Common myeloid progenitor, CD34-positive (primary cell): ENCODE measurements at regions not wholly inside any gene's neighbourhood (a gene's known extent, or its start where the extent isn't known, plus 50 kb on each side); places are given as distances from the start of the nearest gene placed in this dataset.

Source experiments
- CTCF ChIA-PET: fragments of 350-600 bp; sonication (Branson Sonifier 250); formaldehyde crosslinking; loops from one replicate; lab custom pipeline; 2021; ENCODE audit warnings: antibody characterized with exemption; lab: Charles Lee
- POLR2A ChIA-PET: fragments of 350-600 bp; sonication (Branson Sonifier 250); formaldehyde crosslinking; loops from one replicate; lab custom pipeline; 2021; ENCODE audit warnings: antibody characterized with exemption; lab: Charles Lee
- DNase-seq, 3 donors: peaks; one replicate each; pipeline versions ENCODE4 v3.0.0 to v3.0.0-alpha.2; 2013
- H3K27ac ChIP-seq, 2 experiments: 1 replicate in 1 of 2; 2 replicates in 1 of 2; pipeline ENCODE4 v1.7.0; 2013; ENCODE audit warnings: inconsistent platforms in 2 of 2, low read length in 2 of 2, mild to moderate bottlenecking in 2 of 2, low read depth in 1 of 2, moderate library complexity in 1 of 2; ENCODE audit not compliant: severe bottlenecking in 2 of 2, insufficient read depth in 1 of 2, poor library complexity in 1 of 2
- H3K27me3 ChIP-seq, 5 experiments: replicated peaks in 2 of 5; 1 replicate in 3 of 5; 2 replicates in 2 of 5; pipeline versions ENCODE4 v1.6.1 to v1.7.0; 2013; ENCODE audit warnings: low read length in 4 of 5, mild to moderate bottlenecking in 2 of 5, moderate library complexity in 2 of 5, inconsistent platforms in 1 of 5; ENCODE audit not compliant: insufficient read depth in 5 of 5, control insufficient read depth in 4 of 5
- H3K36me3 ChIP-seq, 4 experiments: 1 replicate in 2 of 4; 2 replicates in 2 of 4; pipeline versions ENCODE4 v1.6.1 to v1.7.0; 2013; ENCODE audit warnings: low read length in 3 of 4, control low read depth in 1 of 4, mild to moderate bottlenecking in 1 of 4; ENCODE audit not compliant: control insufficient read depth in 4 of 4, insufficient read depth in 4 of 4
- H3K4me1 ChIP-seq, 4 experiments: 1 replicate in 3 of 4; 2 replicates in 1 of 4; pipeline versions ENCODE4 v1.6.1 to v1.7.1; 2013; ENCODE audit warnings: low read length in 3 of 4, mild to moderate bottlenecking in 3 of 4, control low read depth in 1 of 4, inconsistent platforms in 1 of 4, moderate library complexity in 1 of 4; ENCODE audit not compliant: control insufficient read depth in 4 of 4, insufficient read depth in 4 of 4; ENCODE audit errors: control extremely low read depth in 1 of 4
- H3K4me3 ChIP-seq, 7 experiments: 1 replicate in 4 of 7; 2 replicates in 3 of 7; pipeline versions ENCODE4 v1.5.1 to v1.7.0; 2013; ENCODE audit warnings: mild to moderate bottlenecking in 7 of 7, low read length in 6 of 7, moderate library complexity in 6 of 7, inconsistent platforms in 2 of 7, low read depth in 2 of 7, control low read depth in 1 of 7; ENCODE audit not compliant: insufficient read depth in 4 of 7, control insufficient read depth in 1 of 7; ENCODE audit errors: extremely low read depth in 1 of 7
- H3K9me3 ChIP-seq, 5 experiments: 1 replicate in 4 of 5; 2 replicates in 1 of 5; pipeline versions ENCODE4 v1.6.1 to v1.7.1; 2013; ENCODE audit warnings: low read length in 4 of 5, mild to moderate bottlenecking in 2 of 5, inconsistent platforms in 1 of 5, low read depth in 1 of 5, moderate library complexity in 1 of 5; ENCODE audit not compliant: control insufficient read depth in 4 of 5, insufficient read depth in 2 of 5; ENCODE audit errors: control extremely low read depth in 1 of 5
- WGBS: methylation state at CpG from one replicate; pipeline ENCODE4 v1.1.5; 2013; ENCODE audit not compliant: insufficient coverage; 5-methylcytosine and 5-hydroxymethylcytosine counted together

DNA sequence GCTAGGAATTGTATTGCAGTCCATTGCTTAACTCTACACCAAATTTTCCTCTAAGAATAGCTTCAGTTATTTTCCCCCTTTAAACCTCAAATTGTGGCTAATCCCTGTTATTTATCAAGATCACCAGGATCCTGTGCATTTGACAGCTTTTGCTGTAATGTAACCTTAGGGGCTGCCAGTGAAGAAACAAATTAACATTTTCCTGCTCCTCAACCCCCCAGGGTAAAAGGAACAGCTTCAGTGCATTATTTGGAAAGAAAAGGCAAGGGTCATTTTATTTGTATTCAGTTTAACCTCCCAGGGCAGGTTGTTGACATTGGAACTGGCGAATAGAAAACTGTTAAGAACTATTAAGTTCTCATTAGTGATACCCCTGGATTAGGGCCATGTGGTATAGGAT, 57.0 kb downstream of the PCDH20 start:
- H3K9me3 ChIP-seq, result peaks cover 0 to 2% (median 0%) of the 10 kb centered on the region in 5 experiments
- no peaks in the 10 kb centered on the region for H3K27me3 ChIP-seq
- CTCF ChIA-PET, result no interaction called here
- POLR2A ChIA-PET, result no interaction called here
- no peaks in the 10 kb centered on the region for H3K36me3 ChIP-seq
- H3K4me3 ChIP-seq, result no peak overlapping the region
- DNase-seq, result no peak
- WGBS, result no CpG with 5 or more reads among the region's 1 CpG
- no peak overlapping the region for H3K27ac ChIP-seq
- no peaks in the 10 kb centered on the region for H3K4me1 ChIP-seq

DNA sequence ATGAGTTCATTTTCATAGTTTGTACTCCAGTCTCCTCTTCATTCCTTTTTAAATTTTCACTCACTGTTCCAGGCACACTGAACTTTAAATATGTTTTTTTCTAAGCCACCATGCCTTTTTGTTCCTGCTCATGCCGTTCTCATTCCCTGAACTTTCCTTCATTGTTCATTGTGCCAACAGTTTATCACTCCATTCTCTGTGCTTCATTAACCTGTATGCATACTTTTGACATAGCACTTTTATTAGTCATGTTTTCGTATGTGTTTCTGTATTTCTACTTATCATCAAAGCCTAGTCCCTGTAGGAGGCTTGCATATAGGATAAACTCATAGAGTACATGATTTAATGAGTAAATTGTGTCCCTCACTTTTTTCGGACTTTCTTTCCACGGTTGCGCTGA, 65.3 kb downstream of the PCDH20 start:
- POLR2A ChIA-PET, result no interaction called here

DNA sequence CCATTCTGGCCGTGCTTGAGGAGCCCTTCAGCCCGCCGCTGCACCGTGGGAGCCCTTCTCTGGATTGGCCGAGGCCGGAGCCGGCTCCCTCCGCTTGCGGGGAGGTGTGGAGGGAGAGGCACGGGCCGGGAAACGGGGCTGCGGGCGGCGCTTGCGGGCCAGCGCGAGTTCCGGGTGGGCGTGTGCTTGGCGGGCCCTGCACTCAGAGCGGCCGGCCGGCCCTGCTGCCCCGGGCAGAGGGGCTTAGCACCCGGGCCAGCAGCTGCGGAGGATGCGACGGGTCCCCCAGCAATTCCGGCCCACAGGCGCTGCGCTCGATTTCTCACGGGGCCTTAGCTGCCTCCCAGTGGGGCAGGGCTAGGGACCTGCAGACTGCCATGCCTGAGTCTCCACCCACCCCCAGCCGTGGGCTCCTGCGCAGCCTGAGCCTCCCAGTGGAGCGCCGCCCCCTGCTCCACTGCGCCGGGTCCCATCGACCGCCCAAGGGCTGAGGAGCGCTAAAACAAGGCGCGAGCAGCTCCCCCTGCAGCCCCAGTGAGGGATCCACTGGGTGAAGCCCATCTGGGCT, 76.5 kb downstream of the PCDH20 start:
- DNase-seq, result peak in 2 of 3 donors; percentile 6 to 9
- POLR2A ChIA-PET, result no interaction called here
- no peaks in the 10 kb centered on the region for H3K27me3 ChIP-seq
- H3K36me3 ChIP-seq, result no peaks in the 10 kb centered on the region
- H3K4me3 ChIP-seq, result peak overlapping the region in 1 of 7 experiments; percentile 35
- CTCF ChIA-PET, result no interaction called here
- WGBS, result 92% methylated on average over 38 of the region's 45 CpGs
- no peak overlapping the region for H3K27ac ChIP-seq
- no peaks in the 10 kb centered on the region for H3K9me3 ChIP-seq
- no peaks in the 10 kb centered on the region for H3K4me1 ChIP-seq

More for the DNA sequence above, 65.3 kb downstream of the PCDH20 start:
- Histone ChIP-seq H3K36me3 (no peaks in the 10 kb centered on the region), H3K9me3 (peaks cover 0 to 2% (median 0%) of the 10 kb centered on the region in 5 experiments), H3K4me1 (no peaks in the 10 kb centered on the region), H3K27ac (no peak overlapping the region), H3K27me3 (no peaks in the 10 kb centered on the region), H3K4me3 (no peak overlapping the region)
- no peak for DNase-seq
- CTCF ChIA-PET, result no interaction called here
- 100% methylated on average over 1 of the region's 5 CpGs for WGBS

DNA sequence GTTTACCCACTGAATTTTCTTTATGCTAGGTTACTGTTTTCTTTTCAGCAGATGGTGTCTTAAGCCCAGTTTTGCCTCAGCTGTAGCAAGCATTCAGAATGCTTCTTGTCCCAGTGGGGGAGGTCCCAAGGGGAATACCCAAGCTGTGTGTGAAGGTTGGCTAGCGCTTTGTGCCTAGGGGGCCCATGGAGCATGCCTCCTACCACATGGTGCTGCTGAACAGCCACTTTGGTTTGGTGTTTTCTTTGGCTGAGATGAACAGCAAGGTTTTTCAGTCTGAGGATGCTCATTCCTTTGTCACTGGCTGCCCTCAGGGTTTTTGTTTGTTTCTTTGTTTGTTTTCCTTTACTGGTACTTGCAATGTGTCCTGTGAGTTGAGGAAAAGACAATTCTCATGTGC, 99.0 kb downstream of the PCDH20 start:
- POLR2A ChIA-PET, result no interaction called here
- WGBS, result 63% methylated on average over 1 of the region's 1 CpG
- CTCF ChIA-PET, result no interaction called here
- DNase-seq, result no peak
- H3K9me3 ChIP-seq, result no peaks in the 10 kb centered on the region
- H3K27ac ChIP-seq, result no peak overlapping the region
- H3K27me3 ChIP-seq, result no peaks in the 10 kb centered on the region
- H3K4me3 ChIP-seq, result no peak overlapping the region
- no peaks in the 10 kb centered on the region for H3K4me1 ChIP-seq
- H3K36me3 ChIP-seq, result no peaks in the 10 kb centered on the region

GRCh38 chr13:61294467-61295191, 121.0 kb downstream of the PCDH20 start:
- CTCF ChIA-PET, result no interaction called here
- no peak for DNase-seq
- Histone ChIP-seq H3K27me3 (no peaks in the 10 kb centered on the region), H3K4me1 (no peaks in the 10 kb centered on the region), H3K27ac (no peak overlapping the region), H3K9me3 (no peaks in the 10 kb centered on the region), H3K36me3 (no peaks in the 10 kb centered on the region), H3K4me3 (no peak overlapping the region)
- WGBS, result 82% methylated on average over 2 of the region's 2 CpGs
- POLR2A ChIA-PET, result no interaction called here

DNA sequence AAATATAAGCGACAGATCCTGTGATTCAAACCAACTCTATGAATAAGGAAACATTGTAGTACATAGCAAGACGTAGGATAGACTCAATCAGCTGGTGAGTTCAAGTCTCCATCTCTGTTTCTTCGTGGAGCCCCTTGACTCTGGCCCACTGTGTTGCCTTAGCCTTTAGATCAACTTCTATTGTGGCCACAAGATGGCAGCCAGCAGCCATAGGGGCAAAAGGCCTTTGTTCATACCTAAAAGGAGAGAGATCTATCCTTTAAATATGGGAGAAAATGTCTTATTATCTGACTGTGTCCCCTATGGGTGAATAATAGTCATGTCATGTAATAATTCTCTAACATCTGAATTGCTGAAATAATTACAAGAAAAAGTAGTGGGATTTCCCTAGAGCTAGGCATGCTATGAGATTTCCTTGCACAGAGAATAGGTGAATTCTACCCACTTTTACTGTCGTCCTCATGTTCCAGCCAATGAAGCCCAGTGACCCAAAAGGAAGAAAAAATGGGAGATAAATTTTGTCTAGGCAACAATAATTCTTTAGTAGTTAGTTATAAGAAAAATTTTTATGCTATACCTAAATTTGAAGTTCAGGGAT, 129.4 kb downstream of the PCDH20 start:
- ChIA-PET POLR2A (no interaction called here), CTCF (no interaction called here)
- H3K27ac ChIP-seq, result no peak overlapping the region
- no peaks in the 10 kb centered on the region for H3K27me3 ChIP-seq
- no peak overlapping the region for H3K4me3 ChIP-seq
- no peaks in the 10 kb centered on the region for H3K36me3 ChIP-seq
- no peaks in the 10 kb centered on the region for H3K9me3 ChIP-seq
- no peaks in the 10 kb centered on the region for H3K4me1 ChIP-seq
- DNase-seq, result peak; percentile 0 to 3 (median 1)
- 89% methylated on average over 3 of the region's 4 CpGs for WGBS

DNA sequence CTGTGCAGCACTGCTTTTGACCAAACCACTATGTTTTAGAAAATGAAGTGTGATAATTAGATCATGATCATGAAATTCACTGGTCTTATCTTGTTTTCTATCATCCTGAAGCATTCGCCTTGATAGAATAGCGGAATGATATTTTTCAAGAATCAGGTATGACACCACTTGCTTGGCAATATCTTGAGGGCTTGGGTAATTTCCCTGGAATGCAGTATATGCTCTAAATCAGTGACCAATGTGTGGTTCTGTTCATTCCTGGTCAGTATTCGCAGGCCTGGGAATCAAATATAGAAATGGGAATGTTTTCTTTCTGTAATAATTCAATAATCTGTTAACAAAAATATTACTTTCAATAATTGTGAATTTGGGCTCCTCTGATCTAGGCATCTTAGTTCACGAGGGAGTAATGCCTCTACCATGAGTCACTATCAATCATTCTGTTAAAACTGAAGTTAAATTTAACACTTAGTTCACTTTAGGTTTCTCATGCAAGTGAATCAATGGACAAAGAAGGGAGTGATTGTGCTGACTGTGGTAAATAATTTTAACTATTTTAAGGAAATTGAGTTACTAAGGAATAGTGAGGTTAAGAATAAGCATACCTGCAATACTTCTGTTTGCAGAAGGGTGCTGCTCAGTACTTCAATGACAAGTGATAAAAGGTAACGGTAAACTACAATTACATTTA, 137.9 kb downstream of the PCDH20 start:
- no peaks in the 10 kb centered on the region for H3K9me3 ChIP-seq
- H3K27me3 ChIP-seq, result no peaks in the 10 kb centered on the region
- H3K36me3 ChIP-seq, result no peaks in the 10 kb centered on the region
- H3K27ac ChIP-seq, result no peak overlapping the region
- POLR2A ChIA-PET, result no interaction called here
- no peak for DNase-seq
- H3K4me1 ChIP-seq, result no peaks in the 10 kb centered on the region
- H3K4me3 ChIP-seq, result no peak overlapping the region
- 100% methylated on average over 2 of the region's 5 CpGs for WGBS
- CTCF ChIA-PET, result no interaction called here
